Ovary (tissue), 7 donors: ENCODE measurements at regions not wholly inside any gene's neighbourhood (a gene's known extent, or its start where the extent isn't known, plus 50 kb on each side); places are given as distances from the start of the nearest gene placed in this dataset.

ENCODE experiments used
- DNase-seq, 5 donors: peaks; one replicate each; pipeline ENCODE4 v3.0.0-alpha.2; 2019 to 2020
- H3K27ac ChIP-seq, 2 donors: fragments of 200-600 bp; one replicate each; pipeline versions ENCODE4 v1.5.1 to v1.8.0; 2019 to 2022
- H3K27me3 ChIP-seq: fragments of 200-600 bp; one replicate; pipeline ENCODE4 v1.8.0; 2022
- H3K36me3 ChIP-seq: fragments of 200-600 bp; sonication (generic); one replicate; pipeline ENCODE4 v1.5.1; 2019
- H3K4me1 ChIP-seq: one replicate; pipeline ENCODE4 v1.8.1; 2013; ENCODE audit warnings: mild to moderate bottlenecking, moderate library complexity; ENCODE audit not compliant: insufficient read depth
- H3K4me3 ChIP-seq: fragments of 200-600 bp; sonication (generic); one replicate; pipeline ENCODE4 v1.5.1; 2017
- H3K9me3 ChIP-seq, 2 donors: fragments of 200-600 bp in 1 of 2; sonication (generic) in 1 of 2; one replicate each; pipeline versions ENCODE4 v1.5.1 to v1.8.1; 2013 to 2019; ENCODE audit warnings: mild to moderate bottlenecking in 1 of 2, moderate library complexity in 1 of 2
- EP300 ChIP-seq: sonication (generic); formaldehyde crosslinking; IDR thresholded peaks from one replicate; pipeline ENCODE4 v1.6.1; 2017; ENCODE audit warnings: antibody characterized with exemption
- POLR2A ChIP-seq: fragments of 450-650 bp; IDR thresholded peaks from one replicate; pipeline ENCODE4 v1.6.1; 2017; ENCODE audit warnings: antibody characterized with exemption, mild to moderate bottlenecking, moderate library complexity
- WGBS, 3 donors: extraction: QIAGEN DNeasy Blood & Tissue Kit in 1 of 3; methylation state at CpG; one replicate each; pipeline versions ENCODE4 v1.1.5 to v1.1.7; 2013 to 2017; 5-methylcytosine and 5-hydroxymethylcytosine counted together
- intact Hi-C, 4 donors: fragments of 100-400 bp; cut with DNase I; formaldehyde crosslinking; loops; one replicate each; pipeline versions ENCODE4 v1.11.0 to v1.15.1; 2022 to 2023
- TF ChIP-seq, protein P1 (sequence below), 3 donors: fragments of 450-650 bp in 2 of 3; fragments of 200-600 bp in 1 of 3; IDR thresholded peaks; one replicate each; pipeline versions ENCODE4 v1.5.1 to v1.8.0; 2016 to 2022; ENCODE audit warnings: antibody characterized with exemption in 3 of 3, mild to moderate bottlenecking in 1 of 3
- donor health status: DM: no; HTN: no; CAD: no; lungs with moderate emphysema.
- donor health status: DM: no; HTN: no; CAD: no.
- donor health status: Bipolar disorder and iron deficiency.
- donor health status: DM: no; HTN: no; CAD: no.
- donor health status: DM: yes; HTN: yes; CAD: no.

DNA sequence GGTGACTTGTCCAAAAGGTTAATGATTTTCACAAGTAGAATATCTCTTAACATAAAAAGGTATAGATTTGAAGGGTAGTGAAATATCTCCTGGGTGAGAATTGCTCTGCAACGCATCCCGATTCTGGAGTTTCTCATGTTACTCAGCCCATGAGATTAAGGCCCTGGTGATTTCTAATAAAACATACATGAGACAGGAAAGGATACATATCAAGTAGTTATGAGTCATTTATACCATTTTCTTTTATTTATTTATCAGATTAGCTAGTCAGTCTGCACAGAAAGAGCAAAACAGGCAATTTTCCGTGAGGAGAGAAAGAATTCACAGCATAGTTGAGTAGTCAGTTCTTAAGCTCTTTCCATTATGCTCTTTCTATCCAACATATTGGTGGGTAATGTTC, 535.6 kb upstream of the ATP2B1 start:
- DNase-seq = no peak
- Histone ChIP-seq H3K4me3 (no peak overlapping the region), H3K27ac (no peak overlapping the region), H3K9me3 (no peaks in the 10 kb centered on the region), H3K27me3 (no peaks in the 10 kb centered on the region), H3K36me3 (no peaks in the 10 kb centered on the region), H3K4me1 (no peaks in the 10 kb centered on the region)
- intact Hi-C loops = no loop called here
- WGBS, 3 donors = 93 to 95% (median 93%) methylated on average over 3 of the region's 3 CpGs
- TF ChIP-seq, protein P1, sequence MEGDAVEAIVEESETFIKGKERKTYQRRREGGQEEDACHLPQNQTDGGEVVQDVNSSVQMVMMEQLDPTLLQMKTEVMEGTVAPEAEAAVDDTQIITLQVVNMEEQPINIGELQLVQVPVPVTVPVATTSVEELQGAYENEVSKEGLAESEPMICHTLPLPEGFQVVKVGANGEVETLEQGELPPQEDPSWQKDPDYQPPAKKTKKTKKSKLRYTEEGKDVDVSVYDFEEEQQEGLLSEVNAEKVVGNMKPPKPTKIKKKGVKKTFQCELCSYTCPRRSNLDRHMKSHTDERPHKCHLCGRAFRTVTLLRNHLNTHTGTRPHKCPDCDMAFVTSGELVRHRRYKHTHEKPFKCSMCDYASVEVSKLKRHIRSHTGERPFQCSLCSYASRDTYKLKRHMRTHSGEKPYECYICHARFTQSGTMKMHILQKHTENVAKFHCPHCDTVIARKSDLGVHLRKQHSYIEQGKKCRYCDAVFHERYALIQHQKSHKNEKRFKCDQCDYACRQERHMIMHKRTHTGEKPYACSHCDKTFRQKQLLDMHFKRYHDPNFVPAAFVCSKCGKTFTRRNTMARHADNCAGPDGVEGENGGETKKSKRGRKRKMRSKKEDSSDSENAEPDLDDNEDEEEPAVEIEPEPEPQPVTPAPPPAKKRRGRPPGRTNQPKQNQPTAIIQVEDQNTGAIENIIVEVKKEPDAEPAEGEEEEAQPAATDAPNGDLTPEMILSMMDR (IDR thresholded peaks at IDR 0.05) = no peak
- no peak for TF ChIP-seq POLR2A
- TF ChIP-seq EP300 = no peak

DNA sequence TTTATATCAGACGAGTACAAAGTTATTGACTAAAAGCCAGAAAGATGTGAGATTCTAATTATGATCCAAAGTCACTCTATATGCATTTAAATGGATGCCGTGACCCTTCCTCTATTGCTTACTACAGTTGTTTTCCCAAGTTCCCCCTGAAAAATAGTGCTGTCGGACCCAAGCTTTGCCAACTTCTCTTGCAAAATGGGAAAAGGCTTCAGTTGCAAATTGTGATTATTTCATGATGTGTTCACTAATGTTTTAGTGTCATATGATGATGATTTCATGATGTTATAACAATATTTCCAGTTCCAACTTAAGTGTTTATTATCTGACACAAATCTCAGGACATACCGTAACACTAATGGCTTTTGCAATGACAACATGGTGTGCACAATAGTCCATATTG, 534.6 kb upstream of the ATP2B1 start:
- no peak for DNase-seq
- no peak for TF ChIP-seq EP300
- no peak for TF ChIP-seq POLR2A
- TF ChIP-seq, protein P1 (IDR thresholded peaks at IDR 0.05) = no peak
- no peaks in the 10 kb centered on the region for H3K4me1 ChIP-seq
- H3K4me3 ChIP-seq = no peak overlapping the region
- no peaks in the 10 kb centered on the region for H3K27me3 ChIP-seq
- 75 to 95% (median 91%) methylated on average over 4 of the region's 4 CpGs for WGBS, 3 donors
- no peak overlapping the region for H3K27ac ChIP-seq
- intact Hi-C loops = no loop called here
- H3K9me3 ChIP-seq = no peaks in the 10 kb centered on the region
- H3K36me3 ChIP-seq = no peaks in the 10 kb centered on the region

DNA sequence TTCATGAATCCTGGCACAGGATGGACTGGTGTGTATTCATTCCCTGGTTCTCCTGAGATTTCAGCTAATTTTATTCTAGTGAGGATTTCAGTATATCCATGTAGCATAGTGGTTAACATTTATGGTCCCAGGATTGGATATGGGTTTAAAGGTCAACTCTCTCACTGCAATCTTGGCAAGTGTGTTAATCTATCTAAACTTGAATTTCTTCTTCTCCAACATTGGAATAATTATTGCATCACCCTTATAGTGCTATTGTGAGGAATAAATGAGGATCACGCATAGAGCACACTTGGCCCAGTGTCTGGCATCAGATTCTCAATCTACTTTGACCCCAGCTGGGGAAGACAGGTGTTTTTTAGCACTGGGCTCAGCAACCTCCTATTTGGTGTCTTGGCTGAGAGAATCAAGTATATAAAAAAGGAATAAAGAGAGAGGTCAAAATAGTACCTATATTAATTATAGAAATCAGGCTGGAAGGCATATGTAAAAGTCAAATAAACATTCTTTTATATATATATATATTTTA, 531.2 kb upstream of the ATP2B1 start:
- no peaks in the 10 kb centered on the region for H3K27me3 ChIP-seq
- no peaks in the 10 kb centered on the region for H3K4me1 ChIP-seq
- no peaks in the 10 kb centered on the region for H3K9me3 ChIP-seq
- intact Hi-C loops = no loop called here
- H3K4me3 ChIP-seq = no peak overlapping the region
- WGBS, 3 donors = 97 to 100% (median 99%) methylated on average over 1 of the region's 1 CpG
- no peak for DNase-seq
- TF ChIP-seq POLR2A (no peak), EP300 (no peak)
- TF ChIP-seq, protein P1 (IDR thresholded peaks at IDR 0.05) = no peak
- no peaks in the 10 kb centered on the region for H3K36me3 ChIP-seq
- H3K27ac ChIP-seq = no peak overlapping the region

DNA sequence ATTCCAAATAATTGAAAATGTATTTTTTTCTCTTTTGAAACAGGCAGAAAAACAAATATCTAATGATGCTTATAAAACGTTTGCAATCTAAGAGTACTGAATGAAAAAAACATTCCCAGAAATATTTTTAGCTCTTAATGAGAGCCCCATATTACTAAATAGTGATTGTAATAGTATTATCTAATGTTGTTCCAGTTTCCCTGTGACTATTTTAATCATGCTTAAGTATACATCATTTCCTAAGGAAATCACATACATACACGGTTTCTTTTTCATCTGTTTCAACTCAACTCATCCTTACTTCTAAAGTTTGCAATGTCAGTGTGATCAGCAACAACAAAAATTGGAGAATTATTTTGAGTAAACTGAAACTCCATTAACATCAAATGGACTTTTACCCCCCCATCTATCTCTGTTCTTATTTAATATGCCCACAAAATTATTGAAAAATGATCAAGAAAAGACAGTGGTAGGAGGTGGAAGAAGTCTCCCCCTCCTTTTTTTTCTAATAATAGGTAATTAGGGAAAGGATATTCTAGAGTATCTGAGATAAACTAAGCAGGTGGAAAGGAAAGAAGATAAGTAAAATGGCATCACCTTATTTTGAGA, 530.1 kb upstream of the ATP2B1 start:
- intact Hi-C loops = no loop called here
- H3K4me1 ChIP-seq = no peaks in the 10 kb centered on the region
- no peak overlapping the region for H3K27ac ChIP-seq
- no peaks in the 10 kb centered on the region for H3K36me3 ChIP-seq
- no peaks in the 10 kb centered on the region for H3K27me3 ChIP-seq
- DNase-seq = no peak
- H3K9me3 ChIP-seq = no peaks in the 10 kb centered on the region
- 22 to 36% (median 29%) methylated on average over 2 of the region's 2 CpGs for WGBS, 3 donors
- no peak overlapping the region for H3K4me3 ChIP-seq
- TF ChIP-seq POLR2A (no peak), EP300 (no peak)
- TF ChIP-seq, protein P1 (IDR thresholded peaks at IDR 0.05) = no peak
